HS-5 (cell line): ENCODE measurements at regions not wholly inside any gene's neighbourhood (a gene's known extent, or its start where the extent isn't known, plus 50 kb on each side); places are given as distances from the start of the nearest gene placed in this dataset.

Source experiments
- DNase-seq: peaks from one replicate; pipeline ENCODE4 v3.0.0-alpha.2; 2012; ENCODE audit warnings: low read depth

DNA sequence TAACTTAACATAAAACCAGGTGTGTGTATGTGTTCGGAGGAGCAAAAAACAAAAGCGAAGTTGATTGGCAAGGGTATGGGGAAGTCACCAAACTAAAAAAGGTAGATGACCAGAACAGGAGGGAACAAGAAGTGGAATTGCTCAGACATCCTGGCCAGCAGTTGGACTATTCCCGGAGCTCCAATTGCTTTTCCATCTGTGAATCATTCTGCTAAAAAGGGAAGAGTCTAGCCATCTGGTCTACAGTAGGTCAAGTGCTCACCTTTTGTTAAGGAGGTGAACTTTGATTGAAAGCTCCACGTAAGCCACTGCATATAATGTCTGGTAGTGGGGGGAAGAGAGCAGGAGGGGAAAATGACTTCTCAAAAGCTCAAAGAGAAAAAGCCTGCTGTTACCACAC is 50.0 kb upstream of the BET1 start:
- no peak for DNase-seq

- no peak for DNase-seq
Observed at GRCh38 chr7:94055963-94056362, 51.8 kb upstream of the BET1 start.

DNA sequence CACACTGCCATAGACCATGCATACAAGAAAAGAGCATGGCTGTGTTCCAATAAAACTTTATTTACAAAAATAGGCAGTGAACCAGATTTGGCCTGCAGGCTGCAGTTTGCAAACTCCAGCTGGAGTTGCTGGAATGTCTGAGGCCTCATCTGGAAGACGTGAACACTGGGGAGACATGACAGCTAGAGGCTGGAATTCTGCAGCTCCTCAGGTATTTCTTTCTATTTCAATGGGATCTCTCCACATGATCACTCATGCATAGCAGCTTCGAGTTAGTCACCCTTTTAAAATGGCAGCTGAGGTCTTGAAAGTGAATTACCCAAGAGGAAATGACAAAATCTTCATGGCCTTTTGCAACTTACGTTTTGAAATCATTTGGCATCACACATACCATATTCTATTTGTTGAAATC is 52.6 kb upstream of the BET1 start:
- peak; percentile 91 for DNase-seq

- no peak for DNase-seq
Observed at GRCh38 chr7:94057955-94058354, 53.8 kb upstream of the BET1 start.

DNA sequence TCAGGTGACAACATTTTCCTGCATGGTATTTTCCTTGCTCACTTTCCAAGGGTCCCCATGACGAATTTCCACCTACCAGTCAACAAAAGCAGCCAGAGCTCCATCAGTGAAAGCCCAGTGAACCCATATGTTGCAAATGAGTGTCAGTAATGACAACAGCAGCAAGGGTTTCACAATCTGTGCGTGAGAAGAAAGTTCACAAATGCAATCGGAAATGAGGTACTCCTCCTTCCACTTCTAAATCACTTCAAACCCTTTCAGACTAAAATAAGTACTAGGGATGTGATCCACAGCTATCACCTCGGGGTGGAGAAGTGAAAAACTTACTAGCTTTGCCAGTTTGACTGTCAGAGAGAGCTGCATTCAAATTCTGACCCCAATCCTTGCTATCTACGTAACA is 55.6 kb upstream of the BET1 start:
- DNase-seq, result no peak

DNA sequence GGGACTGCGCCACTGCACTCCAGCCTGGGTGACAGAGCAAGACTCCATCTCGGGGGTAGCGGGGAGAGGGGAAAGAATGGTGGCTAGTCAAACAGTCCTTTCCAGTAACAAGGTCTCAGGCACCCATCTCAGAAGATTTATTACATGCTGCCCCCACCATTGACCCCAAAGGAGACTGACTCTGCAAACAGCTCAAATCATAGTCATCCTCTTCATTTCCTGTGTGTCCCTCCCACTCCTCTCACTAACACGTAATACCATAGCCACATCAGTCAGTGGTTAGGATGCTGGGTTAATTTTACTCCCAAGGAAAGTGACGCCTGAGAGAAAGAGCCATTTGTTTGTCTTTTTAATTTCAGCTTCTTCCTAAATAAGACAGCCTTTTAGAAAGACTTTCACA is 56.6 kb upstream of the BET1 start:
- no peak for DNase-seq

- DNase-seq, result no peak
Observed at GRCh38 chr7:94061326-94061725, 57.2 kb upstream of the BET1 start.

DNA sequence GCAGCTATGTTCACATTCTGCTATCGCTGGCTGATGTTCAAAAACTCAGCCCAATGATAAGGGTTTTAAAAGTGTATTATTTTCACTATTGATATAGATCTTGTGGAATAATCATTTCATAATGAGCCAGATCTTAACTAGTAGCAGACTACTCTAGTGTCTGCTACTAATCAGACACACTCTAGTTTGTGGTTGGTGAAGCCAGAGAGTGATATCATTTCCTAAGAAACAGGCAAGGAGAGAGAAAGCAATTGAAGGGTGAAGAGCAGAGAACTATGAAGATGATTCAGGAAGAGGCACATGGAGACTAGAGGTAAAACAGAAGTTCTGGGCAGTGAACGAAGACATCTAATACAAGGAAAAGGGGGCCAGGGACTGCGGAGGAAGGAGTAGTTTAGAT is 58.2 kb upstream of the BET1 start:
- no peak for DNase-seq

GRCh38 chr7:94064541-94065191 is 60.5 kb upstream of the BET1 start:
- no peak for DNase-seq

GRCh38 chr7:94067047-94067446 is 62.9 kb upstream of the BET1 start:
- no peak for DNase-seq

GRCh38 chr7:94067506-94067905 is 63.4 kb upstream of the BET1 start:
- DNase-seq, result no peak

GRCh38 chr7:94069162-94069739 is 65.1 kb upstream of the BET1 start:
- DNase-seq, result no peak

GRCh38 chr7:94080551-94080950 is 76.4 kb upstream of the BET1 start:
- DNase-seq, result no peak

GRCh38 chr7:94082126-94082525 is 78.0 kb upstream of the BET1 start:
- no peak for DNase-seq

- peak; percentile 60 for DNase-seq
Observed at GRCh38 chr7:94087664-94088352, 83.7 kb upstream of the BET1 start.

- no peak for DNase-seq
Observed at GRCh38 chr7:94088560-94088959, 84.4 kb upstream of the BET1 start.

DNA sequence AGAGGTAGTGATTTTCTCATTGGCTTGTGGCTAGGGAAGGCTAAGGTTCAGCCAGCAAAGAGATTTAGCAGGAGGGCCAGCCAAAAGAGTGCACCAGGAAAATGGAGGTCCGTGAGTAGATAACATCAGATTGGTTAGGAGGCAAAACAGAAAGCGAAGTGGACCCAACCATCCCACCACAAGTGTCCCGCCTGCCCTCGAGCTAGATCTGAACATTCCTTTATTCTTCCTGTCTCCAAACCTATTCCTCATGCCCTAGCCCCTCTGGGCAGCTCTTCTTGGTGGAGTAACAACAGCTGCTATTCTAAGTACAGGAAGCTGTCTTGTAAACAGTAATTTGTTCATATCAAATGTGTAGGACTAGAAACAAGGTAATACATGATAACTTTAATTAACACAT is 85.7 kb upstream of the BET1 start:
- no peak for DNase-seq

- DNase-seq, result no peak
Observed at GRCh38 chr7:94092980-94093379, 88.8 kb upstream of the BET1 start.

- DNase-seq, result no peak
Observed at GRCh38 chr7:94094298-94094697, 90.1 kb upstream of the BET1 start.

GRCh38 chr7:94095316-94096009 is 91.3 kb upstream of the BET1 start:
- DNase-seq, result no peak

- DNase-seq, result no peak
Observed at GRCh38 chr7:94099679-94100078, 95.5 kb upstream of the BET1 start.

- DNase-seq, result no peak
Observed at GRCh38 chr7:94100723-94101345, 96.7 kb upstream of the BET1 start.

DNA sequence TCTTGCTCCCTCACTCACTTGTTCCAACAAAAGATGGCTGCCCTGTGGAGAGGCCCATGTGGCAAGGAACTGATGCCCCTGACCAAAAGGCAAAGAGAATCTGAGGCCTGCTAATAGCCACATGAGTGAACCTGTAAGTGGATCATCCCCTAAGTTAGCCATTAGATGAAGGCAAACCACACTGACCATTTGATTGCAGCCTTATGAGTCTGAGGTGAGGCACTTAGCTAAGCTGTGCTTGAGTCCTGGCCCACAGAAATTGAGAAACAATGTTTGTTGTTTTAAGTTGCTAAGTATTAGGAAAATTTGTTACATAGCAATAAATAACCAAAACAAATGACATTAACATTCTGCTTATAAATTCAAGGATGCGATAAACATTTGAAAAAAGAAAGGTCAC is 100.1 kb upstream of the BET1 start:
- DNase-seq, result no peak
